Lung (tissue), 11 donors: ENCODE measurements at regions not wholly inside any gene's neighbourhood (a gene's known extent, or its start where the extent isn't known, plus 50 kb on each side); places are given as distances from the start of the nearest gene placed in this dataset.

Experiments
- ATAC-seq: fragments of 200-7000 bp; cut with Tn5 transposase; one replicate; pipeline ENCODE4 v1.9.1; 2020; ENCODE audit warnings: moderate number of reproducible peaks; ENCODE audit not compliant: insufficient read depth, low FRiP score
- DNase-seq, 3 donors: peaks; one replicate each; pipeline ENCODE4 v3.0.0-alpha.2; 2013 to 2017
- H3K27ac ChIP-seq, 2 donors: one replicate each; pipeline ENCODE4 v1.5.1; 2013; ENCODE audit warnings: mild to moderate bottlenecking in 2 of 2, moderate library complexity in 2 of 2, control low read depth in 1 of 2, inconsistent platforms in 1 of 2, low read depth in 1 of 2, low read length in 1 of 2
- H3K27me3 ChIP-seq, 3 donors: one replicate each; pipeline ENCODE4 v1.5.1; 2013; ENCODE audit warnings: low read length in 2 of 3; ENCODE audit not compliant: control insufficient read depth in 3 of 3, insufficient read depth in 3 of 3
- H3K36me3 ChIP-seq, 4 donors: one replicate each; pipeline ENCODE4 v1.5.1; 2013; ENCODE audit warnings: low read length in 4 of 4, mild to moderate bottlenecking in 1 of 4, moderate library complexity in 1 of 4; ENCODE audit not compliant: control insufficient read depth in 4 of 4, insufficient read depth in 4 of 4
- H3K4me1 ChIP-seq, 5 donors: one replicate each; pipeline ENCODE4 v1.5.1; 2013; ENCODE audit warnings: low read length in 5 of 5, mild to moderate bottlenecking in 2 of 5, moderate library complexity in 1 of 5; ENCODE audit not compliant: control insufficient read depth in 5 of 5, insufficient read depth in 5 of 5
- H3K4me3 ChIP-seq: one replicate; pipeline ENCODE4 v1.5.1; 2013; ENCODE audit warnings: mild to moderate bottlenecking, control low read depth, moderate library complexity
- H3K9ac ChIP-seq, 2 donors: one replicate each; pipeline ENCODE4 v1.5.1; 2013; ENCODE audit warnings: low read length in 2 of 2, control low read depth in 1 of 2; ENCODE audit not compliant: insufficient read depth in 1 of 2
- H3K9me3 ChIP-seq, 4 donors: one replicate each; pipeline ENCODE4 v1.5.1; 2013; ENCODE audit warnings: low read length in 3 of 4, mild to moderate bottlenecking in 1 of 4, moderate library complexity in 1 of 4; ENCODE audit not compliant: control insufficient read depth in 4 of 4, insufficient read depth in 3 of 4
- WGBS, 2 donors: extraction: QIAGEN DNeasy Blood & Tissue Kit; methylation state at CpG; one replicate each; pipeline ENCODE4 v1.1.7; 2013; 5-methylcytosine and 5-hydroxymethylcytosine counted together
- TF ChIP-seq, protein P1 (sequence below): IDR thresholded peaks from 2 replicates; pipeline ENCODE4 v1.5.1; 2012; ENCODE audit warnings: mild to moderate bottlenecking; ENCODE audit errors: control extremely low read depth, extremely low read depth
- donor health status: control.
- donor health status: control.
- donor health status: Bipolar disorder and iron deficiency.
- donor health status: healthy.
- donor health status: DM: yes; HTN: yes; CAD: no.

DNA sequence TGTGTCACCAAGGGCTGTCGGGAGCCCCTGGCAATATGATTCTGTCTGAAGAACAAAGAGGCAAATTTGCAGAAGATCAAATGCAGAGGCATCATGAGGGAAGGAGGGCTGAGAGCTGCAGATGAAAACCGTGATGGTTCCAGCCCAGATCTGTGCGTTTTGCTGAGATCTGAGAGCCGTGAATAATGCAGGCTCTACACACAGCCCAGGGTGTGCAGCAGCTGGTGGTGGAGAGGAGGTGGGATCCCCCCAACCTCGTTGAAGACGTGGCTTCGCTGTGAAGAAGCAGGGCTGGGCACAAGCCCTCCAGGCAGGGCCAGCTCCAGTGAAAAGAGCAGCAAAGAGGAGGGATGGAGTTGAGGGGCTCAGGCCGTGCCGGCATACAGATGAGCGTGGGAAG, 75.5 kb downstream of the TSPAN17 start:
- DNase-seq (no peak), ATAC-seq (no peak)
- H3K27ac ChIP-seq, result no peak overlapping the region
- H3K27me3 ChIP-seq, result peaks cover 0 to 16% (median 5%) of the 10 kb centered on the region in 3 donors
- H3K9ac ChIP-seq, result no peak overlapping the region
- H3K4me1 ChIP-seq, result peaks cover 0 to 5% (median 0%) of the 10 kb centered on the region in 5 donors
- no peaks in the 10 kb centered on the region for H3K36me3 ChIP-seq
- H3K9me3 ChIP-seq, result peaks cover 0 to 4% (median 0%) of the 10 kb centered on the region in 4 donors
- 54 to 67% methylated on average over 10 of the region's 10 CpGs for WGBS, 2 donors
- TF ChIP-seq, protein P1, sequence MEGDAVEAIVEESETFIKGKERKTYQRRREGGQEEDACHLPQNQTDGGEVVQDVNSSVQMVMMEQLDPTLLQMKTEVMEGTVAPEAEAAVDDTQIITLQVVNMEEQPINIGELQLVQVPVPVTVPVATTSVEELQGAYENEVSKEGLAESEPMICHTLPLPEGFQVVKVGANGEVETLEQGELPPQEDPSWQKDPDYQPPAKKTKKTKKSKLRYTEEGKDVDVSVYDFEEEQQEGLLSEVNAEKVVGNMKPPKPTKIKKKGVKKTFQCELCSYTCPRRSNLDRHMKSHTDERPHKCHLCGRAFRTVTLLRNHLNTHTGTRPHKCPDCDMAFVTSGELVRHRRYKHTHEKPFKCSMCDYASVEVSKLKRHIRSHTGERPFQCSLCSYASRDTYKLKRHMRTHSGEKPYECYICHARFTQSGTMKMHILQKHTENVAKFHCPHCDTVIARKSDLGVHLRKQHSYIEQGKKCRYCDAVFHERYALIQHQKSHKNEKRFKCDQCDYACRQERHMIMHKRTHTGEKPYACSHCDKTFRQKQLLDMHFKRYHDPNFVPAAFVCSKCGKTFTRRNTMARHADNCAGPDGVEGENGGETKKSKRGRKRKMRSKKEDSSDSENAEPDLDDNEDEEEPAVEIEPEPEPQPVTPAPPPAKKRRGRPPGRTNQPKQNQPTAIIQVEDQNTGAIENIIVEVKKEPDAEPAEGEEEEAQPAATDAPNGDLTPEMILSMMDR, result no peak
- H3K4me3 ChIP-seq, result no peak overlapping the region

DNA sequence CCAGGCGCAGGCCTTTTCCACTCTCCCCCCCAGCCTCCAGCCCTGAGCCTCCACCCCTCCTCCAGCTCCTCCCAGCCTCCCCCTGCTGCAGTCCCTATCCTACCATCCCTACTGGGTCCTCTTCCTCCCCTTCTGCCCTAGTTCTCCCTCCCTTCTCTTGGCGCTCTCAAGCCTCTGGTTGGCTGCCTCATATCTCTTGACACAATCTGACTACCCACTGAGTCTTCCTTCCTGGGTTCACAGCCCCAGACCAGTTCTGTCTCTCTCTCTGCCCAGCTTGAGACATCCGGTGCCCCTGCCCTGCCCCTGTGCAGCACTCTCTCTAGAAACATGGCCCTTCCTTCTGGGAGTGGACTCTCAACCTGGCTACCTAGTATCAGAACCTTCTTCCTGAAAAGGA, 76.2 kb downstream of the TSPAN17 start:
- H3K4me3 ChIP-seq, result no peak overlapping the region
- no peak for ATAC-seq
- no peaks in the 10 kb centered on the region for H3K36me3 ChIP-seq
- WGBS, 2 donors, result 72 to 74% methylated on average over 3 of the region's 3 CpGs
- peaks cover 0 to 16% (median 5%) of the 10 kb centered on the region in 3 donors for H3K27me3 ChIP-seq
- no peak overlapping the region for H3K9ac ChIP-seq
- no peak for DNase-seq
- H3K27ac ChIP-seq, result no peak overlapping the region
- TF ChIP-seq, protein P1, result no peak
- H3K9me3 ChIP-seq, result peaks cover 0 to 4% (median 0%) of the 10 kb centered on the region in 4 donors
- peaks cover 0 to 5% (median 0%) of the 10 kb centered on the region in 5 donors for H3K4me1 ChIP-seq

DNA sequence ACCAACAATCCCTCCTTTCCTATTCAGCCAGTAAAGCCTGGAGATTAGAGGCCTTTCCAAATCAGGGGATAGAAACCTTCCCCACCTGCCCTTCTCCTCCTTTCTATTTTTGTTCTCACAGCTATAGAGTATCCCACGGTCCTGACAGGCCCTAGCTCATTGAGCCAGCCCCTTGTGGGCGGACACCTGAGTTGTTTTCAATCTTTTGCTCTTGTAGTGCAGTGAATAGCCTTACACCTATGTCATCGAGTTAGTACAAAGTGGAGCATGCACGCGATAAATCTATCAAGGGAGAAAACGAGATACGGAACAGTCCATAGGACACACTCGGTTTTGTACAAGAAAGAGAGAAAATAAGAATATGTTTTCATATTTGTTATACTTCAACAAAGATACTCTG, 77.2 kb downstream of the TSPAN17 start:
- Histone ChIP-seq H3K27me3 (peaks cover 0 to 18% (median 5%) of the 10 kb centered on the region in 3 donors), H3K4me1 (peaks cover 0 to 5% (median 0%) of the 10 kb centered on the region in 5 donors), H3K36me3 (no peaks in the 10 kb centered on the region), H3K9me3 (peaks cover 0 to 4% (median 0%) of the 10 kb centered on the region in 4 donors), H3K9ac (no peak overlapping the region), H3K4me3 (no peak overlapping the region), H3K27ac (no peak overlapping the region)
- TF ChIP-seq, protein P1, result no peak
- DNase-seq (no peak), ATAC-seq (no peak)
- 63 to 69% methylated on average over 8 of the region's 8 CpGs for WGBS, 2 donors
